PFSK-1 (cell line): ENCODE measurements at regions not wholly inside any gene's neighbourhood (a gene's known extent, or its start where the extent isn't known, plus 50 kb on each side); places are given as distances from the start of the nearest gene placed in this dataset.

Experiments used
- FOXP2 ChIP-seq: optimal IDR thresholded peaks from 2 replicates; pipeline ENCODE3; 2011; ENCODE audit warnings: borderline replicate concordance, control low read depth, inconsistent platforms; ENCODE audit not compliant: insufficient read depth; ENCODE audit errors: extremely low read length, extremely low read depth
- POLR2AphosphoS5 ChIP-seq: IDR thresholded peaks from 2 replicates; pipeline ENCODE4 v1.6.1; 2012; ENCODE audit warnings: low read depth, mild to moderate bottlenecking, control low read depth, low read length, moderate library complexity
- TAF1 ChIP-seq: IDR thresholded peaks from 2 replicates; pipeline ENCODE4 v1.6.1; 2012; ENCODE audit warnings: low read length, control low read depth, borderline replicate concordance; ENCODE audit not compliant: insufficient read depth
- TF ChIP-seq, protein P1 (sequence below), 2 experiments: IDR thresholded peaks; 2 replicates each; pipeline versions ENCODE4 v1.6.1 to v1.8.0; 2011 to 2012; ENCODE audit warnings: low read depth in 2 of 2, low read length in 2 of 2, control low read depth in 1 of 2, inconsistent platforms in 1 of 2, mild to moderate bottlenecking in 1 of 2, moderate library complexity in 1 of 2; ENCODE audit not compliant: insufficient read depth in 1 of 2

DNA sequence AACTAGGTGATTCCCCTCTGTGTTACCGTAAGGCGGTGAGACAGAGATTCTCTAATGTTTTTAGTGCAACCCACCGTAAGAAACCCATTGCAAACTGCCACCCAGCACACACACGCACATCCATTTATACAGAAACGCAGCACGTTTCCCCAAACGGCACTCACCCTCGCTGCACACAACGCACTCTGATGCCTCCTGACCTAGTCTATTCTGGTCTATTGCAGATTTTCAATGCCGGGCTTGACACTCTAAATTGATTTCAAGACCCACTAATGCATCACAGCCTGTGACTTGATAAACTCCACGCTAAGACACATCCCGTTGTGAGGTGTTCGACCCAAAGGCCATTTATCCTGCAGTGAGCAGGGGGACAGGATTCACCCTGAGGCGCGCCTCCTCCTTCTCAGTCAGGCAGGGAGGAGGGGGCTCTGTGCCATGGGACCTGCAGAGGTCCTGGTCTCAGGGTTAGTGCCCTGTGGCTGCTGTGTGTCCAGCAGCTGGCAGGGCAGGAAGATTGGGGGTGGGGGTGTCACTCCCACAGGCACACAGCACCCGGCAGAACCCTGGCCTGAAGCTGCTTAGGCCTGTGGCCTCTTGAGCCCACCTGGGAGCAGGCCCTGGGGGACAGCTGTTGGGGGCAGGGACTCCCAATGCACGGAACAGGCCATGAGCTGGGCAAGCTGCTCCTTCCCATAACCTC lies 335.6 kb downstream of the PREX1 start:
- TF ChIP-seq TAF1 (no peak), FOXP2 (no peak), POLR2AphosphoS5 (no peak)
- TF ChIP-seq, protein P1, sequence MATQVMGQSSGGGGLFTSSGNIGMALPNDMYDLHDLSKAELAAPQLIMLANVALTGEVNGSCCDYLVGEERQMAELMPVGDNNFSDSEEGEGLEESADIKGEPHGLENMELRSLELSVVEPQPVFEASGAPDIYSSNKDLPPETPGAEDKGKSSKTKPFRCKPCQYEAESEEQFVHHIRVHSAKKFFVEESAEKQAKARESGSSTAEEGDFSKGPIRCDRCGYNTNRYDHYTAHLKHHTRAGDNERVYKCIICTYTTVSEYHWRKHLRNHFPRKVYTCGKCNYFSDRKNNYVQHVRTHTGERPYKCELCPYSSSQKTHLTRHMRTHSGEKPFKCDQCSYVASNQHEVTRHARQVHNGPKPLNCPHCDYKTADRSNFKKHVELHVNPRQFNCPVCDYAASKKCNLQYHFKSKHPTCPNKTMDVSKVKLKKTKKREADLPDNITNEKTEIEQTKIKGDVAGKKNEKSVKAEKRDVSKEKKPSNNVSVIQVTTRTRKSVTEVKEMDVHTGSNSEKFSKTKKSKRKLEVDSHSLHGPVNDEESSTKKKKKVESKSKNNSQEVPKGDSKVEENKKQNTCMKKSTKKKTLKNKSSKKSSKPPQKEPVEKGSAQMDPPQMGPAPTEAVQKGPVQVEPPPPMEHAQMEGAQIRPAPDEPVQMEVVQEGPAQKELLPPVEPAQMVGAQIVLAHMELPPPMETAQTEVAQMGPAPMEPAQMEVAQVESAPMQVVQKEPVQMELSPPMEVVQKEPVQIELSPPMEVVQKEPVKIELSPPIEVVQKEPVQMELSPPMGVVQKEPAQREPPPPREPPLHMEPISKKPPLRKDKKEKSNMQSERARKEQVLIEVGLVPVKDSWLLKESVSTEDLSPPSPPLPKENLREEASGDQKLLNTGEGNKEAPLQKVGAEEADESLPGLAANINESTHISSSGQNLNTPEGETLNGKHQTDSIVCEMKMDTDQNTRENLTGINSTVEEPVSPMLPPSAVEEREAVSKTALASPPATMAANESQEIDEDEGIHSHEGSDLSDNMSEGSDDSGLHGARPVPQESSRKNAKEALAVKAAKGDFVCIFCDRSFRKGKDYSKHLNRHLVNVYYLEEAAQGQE (IDR thresholded peaks at IDR 0.05; ENCODE audit: insufficient read depth in 1 of 2, low read depth in 2 of 2, low read length in 2 of 2), result no peak
